ENCODE measurements at regions not wholly inside any gene's neighbourhood (a gene's known extent, or its start where the extent isn't known, plus 50 kb on each side); places are given as distances from the start of the nearest gene placed in this dataset.

DNA sequence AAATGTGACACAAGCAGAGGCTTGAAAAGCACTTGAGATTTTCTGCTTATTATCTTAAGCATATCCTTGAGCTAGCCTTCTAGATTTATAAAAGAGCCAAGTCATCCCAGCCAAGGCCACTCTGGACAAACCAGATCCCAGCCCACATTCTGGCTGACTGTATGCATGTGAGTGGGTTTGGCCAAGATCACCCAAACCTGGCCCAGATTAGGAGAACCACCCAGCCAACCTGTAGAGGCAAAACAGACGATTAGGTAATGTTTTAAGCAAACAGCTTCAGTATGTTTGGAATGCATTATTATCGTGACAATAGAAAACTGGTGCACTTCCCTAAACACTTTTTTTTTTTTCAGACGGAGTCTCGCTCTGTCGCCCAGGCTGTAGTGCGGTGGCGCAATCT lies 151.9 kb downstream of the SPATA31D1 start:
- DNase-seq (ENCODE audit: low read depth, low spot score), result no peak
- TF ChIP-seq, protein P1, sequence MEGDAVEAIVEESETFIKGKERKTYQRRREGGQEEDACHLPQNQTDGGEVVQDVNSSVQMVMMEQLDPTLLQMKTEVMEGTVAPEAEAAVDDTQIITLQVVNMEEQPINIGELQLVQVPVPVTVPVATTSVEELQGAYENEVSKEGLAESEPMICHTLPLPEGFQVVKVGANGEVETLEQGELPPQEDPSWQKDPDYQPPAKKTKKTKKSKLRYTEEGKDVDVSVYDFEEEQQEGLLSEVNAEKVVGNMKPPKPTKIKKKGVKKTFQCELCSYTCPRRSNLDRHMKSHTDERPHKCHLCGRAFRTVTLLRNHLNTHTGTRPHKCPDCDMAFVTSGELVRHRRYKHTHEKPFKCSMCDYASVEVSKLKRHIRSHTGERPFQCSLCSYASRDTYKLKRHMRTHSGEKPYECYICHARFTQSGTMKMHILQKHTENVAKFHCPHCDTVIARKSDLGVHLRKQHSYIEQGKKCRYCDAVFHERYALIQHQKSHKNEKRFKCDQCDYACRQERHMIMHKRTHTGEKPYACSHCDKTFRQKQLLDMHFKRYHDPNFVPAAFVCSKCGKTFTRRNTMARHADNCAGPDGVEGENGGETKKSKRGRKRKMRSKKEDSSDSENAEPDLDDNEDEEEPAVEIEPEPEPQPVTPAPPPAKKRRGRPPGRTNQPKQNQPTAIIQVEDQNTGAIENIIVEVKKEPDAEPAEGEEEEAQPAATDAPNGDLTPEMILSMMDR (IDR thresholded peaks at IDR 0.05; ENCODE audit: insufficient read depth, low read length, missing control alignments), result no peak
- POLR2A ChIA-PET, result no interaction called here
- CTCF ChIA-PET, result interaction anchor here (0.6 to 1.8 kb wide), 3 partner anchors 10 to 467 kb away, joined by 3 to 4 read pairs (median 3); no protein-coding TSS in a partner anchor
- no peak overlapping the region for H3K4me3 ChIP-seq (ENCODE audit: low read depth, low read length)

DNA sequence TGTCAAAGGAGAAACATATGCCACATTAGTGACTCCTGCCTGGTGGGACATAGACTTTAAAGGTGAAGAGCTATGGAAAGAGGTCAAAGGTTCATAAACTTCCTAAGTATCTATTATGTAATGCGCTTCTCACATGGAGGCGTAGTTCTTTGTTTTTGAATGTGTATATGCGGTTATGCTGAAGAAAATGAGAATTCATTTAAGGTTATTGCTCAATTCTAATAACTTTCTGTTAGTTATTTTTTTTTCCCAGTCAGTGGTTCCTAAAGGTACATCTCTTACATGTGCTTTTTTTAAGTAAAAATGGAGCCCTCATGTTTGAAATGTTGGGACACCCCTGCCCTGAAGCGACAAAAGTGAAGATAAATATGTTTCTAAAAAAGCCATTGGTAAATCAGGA lies 156.2 kb downstream of the SPATA31D1 start:
- no peak overlapping the region for H3K4me3 ChIP-seq (ENCODE audit: low read depth, low read length)
- TF ChIP-seq, protein P1 (IDR thresholded peaks at IDR 0.05; ENCODE audit: insufficient read depth, low read length, missing control alignments), result no peak
- POLR2A ChIA-PET, result no interaction called here
- no peak for DNase-seq (ENCODE audit: low read depth, low spot score)
- CTCF ChIA-PET, result no interaction called here

DNA sequence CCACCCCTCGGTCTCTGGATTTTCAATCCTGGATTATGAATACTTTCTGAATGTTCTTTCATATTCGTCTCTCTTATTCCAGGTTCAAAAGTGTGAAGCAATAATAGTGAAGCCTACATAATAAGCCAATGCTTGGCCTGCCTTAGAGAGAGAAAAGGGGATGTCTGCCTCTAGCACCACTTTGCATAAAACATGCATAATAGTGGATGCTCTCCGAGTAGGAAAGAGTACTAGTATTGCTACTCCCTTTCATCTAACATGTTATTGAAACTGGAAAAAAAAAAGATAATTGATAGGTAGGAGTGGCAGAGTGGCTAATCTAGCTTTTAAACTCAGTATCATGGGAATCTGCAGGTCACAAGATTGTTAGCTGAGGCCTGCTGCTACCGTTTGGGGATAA lies 158.1 kb downstream of the SPATA31D1 start:
- TF ChIP-seq, protein P1 (IDR thresholded peaks at IDR 0.05; ENCODE audit: insufficient read depth, low read length, missing control alignments), result no peak
- no peak for DNase-seq (ENCODE audit: low read depth, low spot score)
- CTCF ChIA-PET, result no interaction called here
- no peak overlapping the region for H3K4me3 ChIP-seq (ENCODE audit: low read depth, low read length)
- POLR2A ChIA-PET, result interaction anchor here (0.6 kb wide), 1 partner anchor 357 kb away, joined by 3 read pairs; no protein-coding TSS in a partner anchor

DNA sequence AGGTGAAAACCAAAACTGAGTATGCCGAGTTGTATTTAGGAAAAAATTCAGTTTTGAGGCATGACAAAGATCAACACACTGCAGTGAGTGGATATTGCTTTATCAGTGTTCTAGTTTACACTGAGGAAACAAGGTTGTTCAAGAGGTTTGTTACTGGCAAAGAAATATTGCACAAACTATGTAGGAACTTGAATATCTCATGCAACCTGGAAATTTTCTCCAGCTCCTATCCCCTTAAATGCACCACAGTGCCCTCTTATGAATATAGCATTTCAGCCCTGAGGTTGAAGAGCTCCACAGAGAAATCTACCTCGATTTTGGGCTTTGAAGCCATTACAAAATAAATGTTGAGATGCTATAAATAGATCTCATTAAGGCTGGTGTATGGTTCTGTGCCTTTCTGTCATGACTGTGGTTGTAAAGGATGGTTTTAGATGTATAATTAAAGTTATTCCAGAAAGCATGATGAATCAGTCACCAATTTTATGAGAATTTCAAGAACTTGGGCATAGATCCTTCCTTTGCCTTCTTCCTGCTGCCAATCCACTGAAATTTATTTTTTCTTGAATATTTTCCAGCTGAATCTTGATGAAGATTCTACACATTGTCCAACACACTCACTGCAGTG lies 159.3 kb downstream of the SPATA31D1 start:
- H3K4me3 ChIP-seq (ENCODE audit: low read depth, low read length), result no peak overlapping the region
- ChIA-PET POLR2A (no interaction called here), CTCF (no interaction called here)
- no peak for DNase-seq (ENCODE audit: low read depth, low spot score)
- TF ChIP-seq, protein P1 (IDR thresholded peaks at IDR 0.05; ENCODE audit: insufficient read depth, low read length, missing control alignments), result no peak

DNA sequence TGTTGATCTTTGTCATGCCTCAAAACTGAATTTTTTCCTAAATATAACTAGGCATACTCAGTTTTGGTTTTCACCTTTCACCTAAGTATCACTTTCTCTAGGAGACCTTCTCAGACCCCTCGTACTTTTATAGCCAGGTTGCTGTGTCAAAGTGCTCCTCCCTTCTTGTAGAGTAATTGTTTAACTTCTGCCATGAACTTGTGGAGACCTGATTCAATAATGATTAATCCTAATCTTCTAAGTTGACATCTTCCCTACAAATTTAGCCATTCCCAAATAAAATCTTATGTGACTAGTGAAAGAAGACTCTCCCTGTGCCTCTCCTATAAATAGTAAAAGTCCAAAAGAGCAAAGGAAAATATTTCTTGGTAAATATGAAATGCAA lies 159.8 kb downstream of the SPATA31D1 start:
- CTCF ChIA-PET, result no interaction called here
- DNase-seq (ENCODE audit: low read depth, low spot score), result no peak
- POLR2A ChIA-PET, result interaction anchor here (0.9 kb wide), 1 partner anchor 459 kb away, joined by 3 read pairs; the partner anchor contains the start of gene TLE1
- no peak overlapping the region for H3K4me3 ChIP-seq (ENCODE audit: low read depth, low read length)
- TF ChIP-seq, protein P1 (IDR thresholded peaks at IDR 0.05; ENCODE audit: insufficient read depth, low read length, missing control alignments), result no peak

DNA sequence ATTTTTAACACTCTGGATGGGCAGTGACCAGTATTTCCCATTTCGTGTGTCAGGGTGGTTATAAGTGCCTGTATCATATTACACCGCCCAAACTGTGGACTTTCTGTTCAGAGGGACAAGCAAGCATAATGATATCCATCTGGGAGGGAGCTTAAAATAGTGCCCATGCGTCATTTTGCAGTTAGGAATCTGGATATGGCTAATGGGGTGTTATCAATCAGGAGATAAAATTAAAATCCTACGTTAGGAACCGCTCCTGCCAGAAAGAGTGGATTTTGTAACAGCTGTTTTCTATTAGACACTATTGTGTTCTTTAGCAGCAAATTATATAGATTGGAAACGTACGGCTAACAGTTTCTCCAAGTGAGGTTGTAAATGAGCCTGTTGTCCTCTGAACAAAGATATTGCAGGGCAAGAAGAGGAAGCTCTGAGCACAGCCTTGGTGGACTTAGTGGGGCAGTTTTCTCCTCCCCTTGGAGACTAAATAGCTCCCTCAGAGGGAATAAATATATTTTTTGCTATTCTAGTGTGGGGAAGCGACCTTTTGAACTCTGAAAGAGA lies 160.4 kb downstream of the SPATA31D1 start:
- no peak overlapping the region for H3K4me3 ChIP-seq (ENCODE audit: low read depth, low read length)
- ChIA-PET CTCF (interaction anchor here (0.8 kb wide), 1 partner anchor 19 kb away, joined by 3 read pairs; no protein-coding TSS in a partner anchor), POLR2A (interaction anchor here (0.9 kb wide), 1 partner anchor 460 kb away, joined by 3 read pairs; the partner anchor contains the start of gene TLE1)
- TF ChIP-seq, protein P1 (IDR thresholded peaks at IDR 0.05; ENCODE audit: insufficient read depth, low read length, missing control alignments), result no peak
- DNase-seq (ENCODE audit: low read depth, low spot score), result peak; percentile 80
